ENCODE measurements at regions not wholly inside any gene's neighbourhood (a gene's known extent, or its start where the extent isn't known, plus 50 kb on each side); places are given as distances from the start of the nearest gene placed in this dataset.

DNA sequence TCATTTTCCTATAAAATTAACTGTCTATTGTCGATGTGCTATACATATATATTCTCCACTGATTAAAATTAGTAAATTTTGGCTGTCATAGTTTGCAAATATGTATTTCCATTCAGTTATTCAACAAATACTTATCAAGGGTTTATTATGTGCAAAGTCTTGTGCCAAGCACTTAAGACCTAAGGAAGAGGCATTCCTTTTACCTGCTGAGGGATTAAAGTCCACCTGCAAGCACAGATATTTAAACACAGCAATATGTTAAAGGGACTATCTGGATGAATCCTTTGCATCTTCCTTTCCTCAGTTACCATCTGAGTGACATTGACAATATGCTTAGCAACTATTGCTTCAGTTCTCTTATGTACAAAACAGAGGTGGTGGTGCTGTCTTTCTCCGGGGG lies 89.3 kb downstream of the LIG4 start:
- H3K27ac ChIP-seq = no peak overlapping the region
- TF ChIP-seq, protein P1, sequence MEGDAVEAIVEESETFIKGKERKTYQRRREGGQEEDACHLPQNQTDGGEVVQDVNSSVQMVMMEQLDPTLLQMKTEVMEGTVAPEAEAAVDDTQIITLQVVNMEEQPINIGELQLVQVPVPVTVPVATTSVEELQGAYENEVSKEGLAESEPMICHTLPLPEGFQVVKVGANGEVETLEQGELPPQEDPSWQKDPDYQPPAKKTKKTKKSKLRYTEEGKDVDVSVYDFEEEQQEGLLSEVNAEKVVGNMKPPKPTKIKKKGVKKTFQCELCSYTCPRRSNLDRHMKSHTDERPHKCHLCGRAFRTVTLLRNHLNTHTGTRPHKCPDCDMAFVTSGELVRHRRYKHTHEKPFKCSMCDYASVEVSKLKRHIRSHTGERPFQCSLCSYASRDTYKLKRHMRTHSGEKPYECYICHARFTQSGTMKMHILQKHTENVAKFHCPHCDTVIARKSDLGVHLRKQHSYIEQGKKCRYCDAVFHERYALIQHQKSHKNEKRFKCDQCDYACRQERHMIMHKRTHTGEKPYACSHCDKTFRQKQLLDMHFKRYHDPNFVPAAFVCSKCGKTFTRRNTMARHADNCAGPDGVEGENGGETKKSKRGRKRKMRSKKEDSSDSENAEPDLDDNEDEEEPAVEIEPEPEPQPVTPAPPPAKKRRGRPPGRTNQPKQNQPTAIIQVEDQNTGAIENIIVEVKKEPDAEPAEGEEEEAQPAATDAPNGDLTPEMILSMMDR (conservative IDR thresholded peaks at IDR 0.05) = no peak

DNA sequence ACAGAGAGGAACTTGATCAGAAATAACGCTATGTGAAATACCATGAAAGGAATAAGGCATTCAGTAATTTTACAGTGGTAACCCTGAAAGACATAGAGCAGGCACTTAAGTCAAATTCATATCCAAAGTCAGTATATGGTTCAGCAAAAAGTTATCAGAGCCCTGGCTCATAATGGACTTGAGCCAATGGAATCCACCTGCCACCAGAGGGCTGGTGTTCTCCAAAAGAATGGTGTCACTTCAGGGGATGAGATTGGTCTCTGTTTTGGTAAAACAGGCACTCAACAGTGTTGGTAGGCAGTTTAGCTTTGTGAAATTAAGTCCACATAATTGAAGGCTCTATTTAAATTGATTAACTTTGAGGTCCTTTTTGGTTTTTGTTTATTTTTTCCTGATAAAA lies 93.9 kb downstream of the LIG4 start:
- TF ChIP-seq, protein P1 (conservative IDR thresholded peaks at IDR 0.05) = peak; percentile 53
- H3K27ac ChIP-seq = no peak overlapping the region

DNA sequence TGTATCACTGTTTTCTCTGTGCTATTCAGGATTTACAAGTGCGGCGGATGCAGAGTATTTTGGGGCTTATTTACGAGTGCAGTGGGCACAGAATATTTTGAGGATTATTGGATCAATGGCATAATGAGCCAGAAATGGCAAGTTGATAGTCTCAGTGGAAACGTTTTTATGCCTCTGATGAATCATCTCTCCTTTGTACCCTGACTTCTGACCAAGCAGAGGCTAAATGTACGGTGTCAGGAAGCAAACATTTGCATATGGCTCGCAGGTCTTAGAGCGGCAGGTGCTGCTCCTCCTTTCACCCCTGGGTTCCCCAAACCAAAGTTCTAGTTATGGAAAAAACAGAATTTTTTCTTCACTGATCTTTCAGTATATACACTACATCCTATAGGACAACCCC lies 94.5 kb downstream of the LIG4 start:
- TF ChIP-seq, protein P1 (conservative IDR thresholded peaks at IDR 0.05) = no peak
- no peak overlapping the region for H3K27ac ChIP-seq

DNA sequence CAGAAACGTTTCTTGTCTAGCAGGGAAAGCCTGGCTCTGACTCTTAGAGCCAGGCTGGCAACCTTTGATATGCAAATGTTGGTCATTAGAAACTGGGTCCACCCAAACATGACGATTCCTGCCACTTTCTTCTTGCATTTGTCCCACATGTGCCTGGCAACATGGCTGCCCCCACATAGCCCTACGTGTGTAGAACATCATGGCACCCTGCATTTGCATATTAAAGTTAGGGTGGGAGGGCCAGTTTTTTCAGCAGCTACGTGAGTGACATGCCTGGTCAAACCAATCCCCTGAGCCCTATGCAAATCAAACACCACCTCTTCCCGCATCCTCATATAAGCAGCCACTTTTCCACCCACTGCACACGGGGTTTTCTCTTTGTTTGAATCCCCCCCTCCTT lies 95.0 kb downstream of the LIG4 start:
- TF ChIP-seq, protein P1 (conservative IDR thresholded peaks at IDR 0.05) = no peak
- H3K27ac ChIP-seq = no peak overlapping the region

DNA sequence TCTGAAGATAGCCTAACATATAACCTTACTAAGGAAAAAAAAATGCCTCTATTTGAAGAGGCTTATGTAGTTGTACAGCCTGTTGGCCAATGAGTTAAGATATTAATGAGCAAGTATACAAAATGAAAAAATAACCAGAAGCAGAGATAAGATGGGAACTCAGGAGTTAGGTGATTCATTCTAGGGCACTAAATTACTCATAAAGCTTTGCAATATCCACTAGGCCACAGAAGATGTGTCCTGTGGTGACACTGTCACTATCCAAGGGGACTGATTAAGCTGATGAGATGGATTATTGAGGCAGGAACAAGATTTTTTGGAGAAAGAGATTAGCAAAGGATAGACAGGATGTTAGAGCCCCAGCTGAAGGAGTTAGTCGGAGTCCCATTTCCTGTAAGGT lies 99.6 kb downstream of the LIG4 start:
- TF ChIP-seq, protein P1 (conservative IDR thresholded peaks at IDR 0.05) = no peak
- no peak overlapping the region for H3K27ac ChIP-seq

DNA sequence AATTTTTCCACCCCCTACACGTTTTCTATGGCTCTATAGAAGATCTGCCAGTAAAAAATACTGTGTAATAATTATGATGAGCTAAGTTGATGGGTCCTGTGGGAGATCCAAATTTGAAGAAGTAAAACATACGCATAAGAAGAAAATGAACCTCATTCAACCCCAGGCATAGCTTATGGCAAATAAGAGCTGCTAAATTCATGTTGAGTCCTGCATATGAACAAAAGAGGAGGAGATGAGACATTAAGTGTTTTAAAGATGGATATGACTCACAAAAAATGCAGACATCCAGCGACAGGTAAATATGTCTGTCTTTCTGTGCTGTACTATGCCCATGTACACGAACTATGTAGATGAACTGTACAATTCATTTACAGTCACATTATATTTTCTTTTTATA lies 101.9 kb downstream of the LIG4 start:
- no peak overlapping the region for H3K27ac ChIP-seq
- TF ChIP-seq, protein P1 (conservative IDR thresholded peaks at IDR 0.05) = no peak

DNA sequence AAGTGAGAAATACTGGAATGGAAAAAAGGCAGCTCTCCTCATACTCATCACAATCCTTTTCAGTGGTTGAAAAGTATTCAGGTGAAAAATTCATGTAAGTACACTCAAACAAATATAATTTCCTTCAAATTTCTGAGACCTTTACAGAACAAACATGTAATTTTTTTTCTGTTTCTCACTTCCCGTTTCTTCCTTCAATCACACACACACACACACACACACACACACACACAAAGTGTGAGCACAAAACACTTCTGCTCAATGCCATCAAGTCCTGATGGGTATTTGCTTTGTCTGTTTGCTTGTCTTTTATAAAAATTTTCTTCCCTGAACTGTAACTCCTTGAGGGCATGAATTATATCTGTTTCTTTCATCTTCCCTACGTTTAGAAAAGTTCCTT lies 110.6 kb downstream of the LIG4 start:
- H3K27ac ChIP-seq = no peak overlapping the region
- TF ChIP-seq, protein P1 (conservative IDR thresholded peaks at IDR 0.05) = no peak

DNA sequence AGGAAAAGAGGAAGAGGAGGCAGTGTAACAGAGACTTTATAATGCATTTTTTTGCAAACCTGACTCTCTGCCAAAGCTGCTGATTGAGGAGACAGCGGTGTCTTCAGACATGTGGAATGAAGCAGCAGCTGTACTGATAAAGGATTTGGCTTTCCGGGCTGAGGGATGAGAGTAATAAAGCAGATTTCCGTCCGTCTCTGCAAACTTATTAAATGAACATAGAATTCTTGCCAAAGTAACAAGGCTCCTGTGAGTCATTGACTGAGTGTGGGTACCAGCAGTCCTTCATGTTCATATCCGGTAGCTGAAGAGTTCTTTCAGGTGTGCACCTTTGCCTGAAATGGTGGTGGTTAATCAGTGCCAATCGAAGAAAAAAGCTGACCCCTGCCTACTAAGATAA lies 112.6 kb downstream of the LIG4 start:
- H3K27ac ChIP-seq = no peak overlapping the region
- TF ChIP-seq, protein P1 (conservative IDR thresholded peaks at IDR 0.05) = no peak

All from VCaP (cell line).